OCI-LY3 (cell line): ENCODE measurements at regions not wholly inside any gene's neighbourhood (a gene's known extent, or its start where the extent isn't known, plus 50 kb on each side); places are given as distances from the start of the nearest gene placed in this dataset.

ENCODE experiments used
- H2AFZ ChIP-seq: fragments of 200-600, 300-600 bp; shearing (Covaris generic); 2 replicates; pipeline ENCODE4 v1.6.0; 2014; ENCODE audit warnings: antibody characterized with exemption, low read depth, low read length
- H3K27ac ChIP-seq: fragments of 200-600, 300-600 bp; sonication (generic); 2 replicates; pipeline ENCODE4 v1.5.1; 2014; ENCODE audit warnings: mild to moderate bottlenecking, low read length, moderate library complexity, mixed read lengths
- H3K27me3 ChIP-seq: fragments of 200-600, 300-600 bp; sonication (generic); 2 replicates; pipeline ENCODE4 v1.6.1; 2014; ENCODE audit warnings: low read depth, low read length, mixed read lengths
- H3K36me3 ChIP-seq: fragments of 200-600, 300-600 bp; sonication (generic); replicated peaks from 2 replicates; pipeline ENCODE3; 2014; ENCODE audit warnings: low read depth, low read length, mixed read lengths
- H3K4me1 ChIP-seq: fragments of 300-600, 200-600 bp; sonication (generic); 2 replicates; pipeline ENCODE4 v1.6.1; 2014; ENCODE audit warnings: low read length, mixed read lengths
- H3K4me2 ChIP-seq: fragments of 200-600, 300-600 bp; sonication (generic); 2 replicates; pipeline ENCODE4 v1.6.1; 2014; ENCODE audit warnings: low read length, mixed read lengths
- H3K4me3 ChIP-seq: fragments of 300-600, 200-600 bp; sonication (generic); 2 replicates; pipeline ENCODE4 v1.5.1; 2014; ENCODE audit warnings: antibody characterized with exemption, mild to moderate bottlenecking, low read length, moderate library complexity
- H3K79me2 ChIP-seq: fragments of 300-600, 200-600 bp; shearing (Covaris generic); 2 replicates; pipeline ENCODE4 v1.6.1; 2014; ENCODE audit warnings: mild to moderate bottlenecking, low read length, mixed read lengths
- H3K9ac ChIP-seq: fragments of 300-600, 200-600 bp; shearing (Covaris generic); 2 replicates; pipeline ENCODE4 v1.6.0; 2014; ENCODE audit warnings: mild to moderate bottlenecking, low read length, moderate library complexity
- H3K9me3 ChIP-seq: fragments of 200-600, 300-600 bp; shearing (Covaris generic); 2 replicates; pipeline ENCODE4 v1.6.1; 2014; ENCODE audit warnings: low read length, mixed read lengths; ENCODE audit not compliant: insufficient read depth
- H4K20me1 ChIP-seq: fragments of 200-600, 300-600 bp; sonication (generic); 2 replicates; pipeline ENCODE4 v1.6.1; 2016; ENCODE audit warnings: low read length, mixed read lengths; ENCODE audit not compliant: insufficient read depth
- EZH2phosphoT487 ChIP-seq: fragments of 200-600 bp; shearing (Covaris generic); IDR thresholded peaks from 2 replicates; pipeline ENCODE4 v1.6.1; 2018; ENCODE audit warnings: antibody characterized with exemption, mixed run types, low read depth
- TF ChIP-seq, protein P1 (sequence below): fragments of 200-600, 300-600 bp; sonication (generic); IDR thresholded peaks from 2 replicates; pipeline ENCODE4 v1.5.1; 2014; ENCODE audit warnings: antibody characterized with exemption, low read length, low read depth

DNA sequence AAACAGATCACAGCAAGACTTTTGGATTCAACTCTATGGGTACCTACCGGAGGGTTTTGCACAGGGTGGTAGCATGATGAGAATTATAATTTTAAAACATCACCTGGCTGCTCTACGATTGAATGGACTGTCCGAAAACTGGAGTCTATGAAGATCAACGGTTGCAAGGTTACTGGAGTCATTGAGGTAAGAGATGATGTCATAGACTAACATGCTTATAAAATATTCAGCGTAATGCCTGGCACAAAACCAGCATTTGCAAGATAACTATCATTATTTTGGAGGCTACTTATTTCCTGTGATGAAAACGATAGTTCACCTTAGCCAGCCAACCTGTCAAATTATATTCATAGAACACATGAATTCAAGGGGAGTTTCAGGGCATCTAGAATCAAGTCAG lies 580.6 kb upstream of the TBX3 start:
- Histone ChIP-seq H3K4me3 (no peak overlapping the region), H2AFZ (no peak overlapping the region), H3K79me2 (no peaks in the 10 kb centered on the region), H3K36me3 (no peaks in the 10 kb centered on the region), H3K9me3 (no peaks in the 10 kb centered on the region), H3K9ac (no peak overlapping the region), H3K4me1 (peaks cover 14% of the 10 kb centered on the region; the same call in 1 of the 2 replicates), H4K20me1 (no peaks in the 10 kb centered on the region), H3K27ac (no peak overlapping the region), H3K4me2 (no peak overlapping the region), H3K27me3 (peaks cover 9% of the 10 kb centered on the region; the same call in 1 of the 2 replicates)
- TF ChIP-seq, protein P1, sequence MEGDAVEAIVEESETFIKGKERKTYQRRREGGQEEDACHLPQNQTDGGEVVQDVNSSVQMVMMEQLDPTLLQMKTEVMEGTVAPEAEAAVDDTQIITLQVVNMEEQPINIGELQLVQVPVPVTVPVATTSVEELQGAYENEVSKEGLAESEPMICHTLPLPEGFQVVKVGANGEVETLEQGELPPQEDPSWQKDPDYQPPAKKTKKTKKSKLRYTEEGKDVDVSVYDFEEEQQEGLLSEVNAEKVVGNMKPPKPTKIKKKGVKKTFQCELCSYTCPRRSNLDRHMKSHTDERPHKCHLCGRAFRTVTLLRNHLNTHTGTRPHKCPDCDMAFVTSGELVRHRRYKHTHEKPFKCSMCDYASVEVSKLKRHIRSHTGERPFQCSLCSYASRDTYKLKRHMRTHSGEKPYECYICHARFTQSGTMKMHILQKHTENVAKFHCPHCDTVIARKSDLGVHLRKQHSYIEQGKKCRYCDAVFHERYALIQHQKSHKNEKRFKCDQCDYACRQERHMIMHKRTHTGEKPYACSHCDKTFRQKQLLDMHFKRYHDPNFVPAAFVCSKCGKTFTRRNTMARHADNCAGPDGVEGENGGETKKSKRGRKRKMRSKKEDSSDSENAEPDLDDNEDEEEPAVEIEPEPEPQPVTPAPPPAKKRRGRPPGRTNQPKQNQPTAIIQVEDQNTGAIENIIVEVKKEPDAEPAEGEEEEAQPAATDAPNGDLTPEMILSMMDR, result no peak
- no peak for TF ChIP-seq EZH2phosphoT487

DNA sequence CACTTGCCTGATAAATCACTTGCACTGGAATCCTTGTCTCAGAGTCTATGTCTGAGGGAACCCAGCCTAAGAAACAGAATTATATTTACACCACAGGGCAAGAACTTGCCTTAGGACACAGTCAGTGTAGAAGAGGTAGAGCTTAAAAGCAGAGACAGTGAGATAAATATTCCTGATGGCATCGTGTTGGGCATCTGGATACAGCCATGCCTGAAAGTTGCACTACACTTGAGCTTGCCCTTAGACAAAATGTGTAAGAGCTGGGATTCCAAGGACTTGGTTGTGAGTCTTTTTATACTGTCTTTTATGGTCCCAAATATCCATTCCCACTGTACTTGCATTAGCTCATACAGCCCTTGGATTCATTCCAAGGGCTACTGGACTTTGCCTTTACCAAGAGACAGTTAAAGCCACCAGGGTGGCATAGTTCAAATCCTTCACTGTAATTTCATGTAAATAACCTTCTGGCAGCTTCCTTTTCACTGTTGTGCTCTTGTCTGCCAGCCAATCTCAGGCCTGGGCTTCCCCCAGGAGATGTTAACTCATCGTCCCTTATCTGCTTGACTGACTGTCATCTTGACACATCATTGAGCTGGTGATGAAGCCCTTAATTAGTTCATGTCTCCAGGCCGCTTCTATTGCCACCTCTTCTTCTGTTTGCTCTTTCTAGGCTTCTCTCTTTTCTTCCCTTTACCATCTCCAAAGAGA lies 577.9 kb upstream of the TBX3 start:
- Histone ChIP-seq H3K27me3 (peaks cover 12% of the 10 kb centered on the region; the same call in 1 of the 2 replicates), H3K9ac (no peak overlapping the region), H3K36me3 (no peaks in the 10 kb centered on the region), H4K20me1 (no peaks in the 10 kb centered on the region), H2AFZ (no peak overlapping the region), H3K4me3 (no peak overlapping the region), H3K9me3 (no peaks in the 10 kb centered on the region), H3K79me2 (no peaks in the 10 kb centered on the region), H3K4me1 (peaks cover 14% of the 10 kb centered on the region; the same call in 1 of the 2 replicates), H3K4me2 (no peak overlapping the region), H3K27ac (no peak overlapping the region)
- TF ChIP-seq EZH2phosphoT487, result no peak
- TF ChIP-seq, protein P1, result no peak

DNA sequence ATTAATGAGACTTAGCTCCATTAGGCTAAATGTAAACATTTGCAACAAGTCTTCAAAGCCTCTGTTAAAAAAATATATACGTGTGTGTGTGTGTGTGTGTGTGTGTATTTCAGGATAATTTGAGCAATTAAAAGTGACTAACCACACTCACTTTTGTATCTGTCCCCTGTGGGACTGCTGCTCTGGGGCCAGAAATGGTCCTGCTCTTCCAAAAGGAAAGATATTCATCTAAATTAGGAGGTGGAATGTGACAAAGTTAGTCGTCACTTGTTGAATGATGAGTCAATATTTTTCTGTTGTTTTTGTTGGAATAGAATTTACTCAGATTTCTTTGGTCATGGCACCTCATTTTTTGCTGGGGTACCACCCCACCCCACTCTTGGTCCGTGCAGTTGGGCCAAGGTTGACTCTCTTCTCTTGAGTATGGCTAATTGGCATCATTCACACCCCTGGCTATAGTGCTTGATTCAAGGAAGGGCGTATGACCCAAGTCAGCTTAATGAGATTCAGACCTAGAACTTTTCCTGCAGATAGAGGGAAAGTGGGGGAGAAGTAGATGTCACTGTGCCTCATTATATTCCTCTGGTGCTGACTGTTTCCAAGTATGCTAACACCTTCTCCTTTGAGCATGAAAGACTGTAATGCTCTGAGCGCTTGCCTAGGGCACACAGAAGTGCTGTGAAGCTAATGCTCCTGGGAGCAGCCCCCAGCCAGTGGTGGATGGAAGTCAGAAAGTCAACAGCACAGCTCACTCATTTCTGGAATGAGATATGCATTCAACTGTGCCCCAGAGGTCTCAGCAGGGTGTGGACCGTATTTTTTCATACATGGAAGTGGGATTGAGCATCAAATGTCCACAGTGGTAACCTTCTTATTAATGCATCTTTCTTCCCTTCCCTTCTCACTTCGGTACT lies 577.0 kb upstream of the TBX3 start:
- H3K9me3 ChIP-seq, result no peaks in the 10 kb centered on the region
- no peak for TF ChIP-seq EZH2phosphoT487
- TF ChIP-seq, protein P1, result no peak
- H3K36me3 ChIP-seq, result no peaks in the 10 kb centered on the region
- peaks cover 14% of the 10 kb centered on the region; the same call in 1 of the 2 replicates for H3K4me1 ChIP-seq
- no peak overlapping the region for H3K9ac ChIP-seq
- peaks cover 12% of the 10 kb centered on the region; the same call in 1 of the 2 replicates for H3K27me3 ChIP-seq
- H4K20me1 ChIP-seq, result no peaks in the 10 kb centered on the region
- H3K4me3 ChIP-seq, result no peak overlapping the region
- no peaks in the 10 kb centered on the region for H3K79me2 ChIP-seq
- H2AFZ ChIP-seq, result no peak overlapping the region
- H3K27ac ChIP-seq, result no peak overlapping the region
- H3K4me2 ChIP-seq, result no peak overlapping the region
